Fibroblast of peridontal ligament (primary cell): ENCODE measurements at regions not wholly inside any gene's neighbourhood (a gene's known extent, or its start where the extent isn't known, plus 50 kb on each side); places are given as distances from the start of the nearest gene placed in this dataset.

ENCODE experiments used
- DNase-seq: peaks from one replicate; pipeline ENCODE4 v3.0.0-alpha.2; 2010; ENCODE audit errors: extremely low read depth

- no peak for DNase-seq
Measured at GRCh38 chr17:6325051-6325450, 109.9 kb downstream of the AIPL1 start.

GRCh38 chr17:6323626-6324356 is 111.1 kb downstream of the AIPL1 start:
- no peak for DNase-seq

GRCh38 chr17:6322316-6322715 is 112.6 kb downstream of the AIPL1 start:
- DNase-seq: no peak

- no peak for DNase-seq
Measured at GRCh38 chr17:6314311-6314710, 120.6 kb downstream of the AIPL1 start.

GRCh38 chr17:6313835-6314234 is 121.1 kb downstream of the AIPL1 start:
- no peak for DNase-seq

GRCh38 chr17:6306820-6307219 is 128.1 kb downstream of the AIPL1 start:
- no peak for DNase-seq

- no peak for DNase-seq
Measured at GRCh38 chr17:6305613-6306360, 129.1 kb downstream of the AIPL1 start.

GRCh38 chr17:6304894-6305612 is 129.9 kb downstream of the AIPL1 start:
- DNase-seq: no peak

- peak; percentile 34 for DNase-seq
Measured at GRCh38 chr17:6303664-6304063, 131.3 kb downstream of the AIPL1 start.

GRCh38 chr17:6299275-6299674 is 135.6 kb downstream of the AIPL1 start:
- DNase-seq: no peak

GRCh38 chr17:6297960-6298359 is 137.0 kb downstream of the AIPL1 start:
- no peak for DNase-seq

- DNase-seq: no peak
Measured at GRCh38 chr17:6297119-6297518, 137.8 kb downstream of the AIPL1 start.

GRCh38 chr17:6290488-6291196 is 144.3 kb downstream of the AIPL1 start:
- DNase-seq: no peak

GRCh38 chr17:6286233-6286632 is 148.7 kb downstream of the AIPL1 start:
- DNase-seq: no peak

- no peak for DNase-seq
Measured at GRCh38 chr17:6285486-6285885, 149.4 kb downstream of the AIPL1 start.

GRCh38 chr17:6279659-6280058 is 155.3 kb downstream of the AIPL1 start:
- no peak for DNase-seq

GRCh38 chr17:6278376-6278775 is 156.5 kb downstream of the AIPL1 start:
- no peak for DNase-seq

GRCh38 chr17:6276711-6277110 is 158.2 kb downstream of the AIPL1 start:
- no peak for DNase-seq

- DNase-seq: no peak
Measured at GRCh38 chr17:6274310-6274709, 160.6 kb downstream of the AIPL1 start.

GRCh38 chr17:6269478-6269877 is 165.4 kb downstream of the AIPL1 start:
- DNase-seq: peak; percentile 50

- DNase-seq: no peak
Measured at GRCh38 chr17:6261466-6261865, 173.5 kb downstream of the AIPL1 start.

GRCh38 chr17:6259899-6260298 is 175.0 kb downstream of the AIPL1 start:
- no peak for DNase-seq
